HG03175 (cell line): ENCODE measurements at regions not wholly inside any gene's neighbourhood (a gene's known extent, or its start where the extent isn't known, plus 50 kb on each side); places are given as distances from the start of the nearest gene placed in this dataset.

Experiments used
- ATAC-seq: cut with Tn5 transposase; IDR thresholded peaks from one replicate; pipeline ENCODE4 v1.9.1; 2021; ENCODE audit warnings: mild to moderate bottlenecking, moderate library complexity; ENCODE audit not compliant: unreplicated experiment

DNA sequence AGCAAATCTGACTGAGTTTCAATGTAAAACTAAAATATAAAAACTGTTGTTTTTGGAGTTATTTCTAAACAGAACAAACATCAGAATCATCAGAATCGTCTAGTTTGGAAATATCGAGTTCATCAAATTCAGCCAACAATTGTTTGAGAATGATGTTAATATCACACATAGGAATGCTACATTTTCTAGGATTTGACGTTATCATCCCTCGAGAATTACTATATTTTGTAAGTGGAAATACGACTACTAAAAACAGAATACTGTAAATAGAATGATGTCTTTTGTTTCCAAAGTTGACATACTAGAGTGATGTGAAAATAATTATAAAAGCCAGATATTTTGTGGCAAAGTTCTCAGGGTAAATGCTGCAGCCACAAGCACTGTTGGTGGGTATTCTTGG lies 805.9 kb downstream of the TLE1 start:
- no peak for ATAC-seq

- ATAC-seq, result no peak
Observed at GRCh38 chr9:80881940-80882339, 807.4 kb downstream of the TLE1 start.

DNA sequence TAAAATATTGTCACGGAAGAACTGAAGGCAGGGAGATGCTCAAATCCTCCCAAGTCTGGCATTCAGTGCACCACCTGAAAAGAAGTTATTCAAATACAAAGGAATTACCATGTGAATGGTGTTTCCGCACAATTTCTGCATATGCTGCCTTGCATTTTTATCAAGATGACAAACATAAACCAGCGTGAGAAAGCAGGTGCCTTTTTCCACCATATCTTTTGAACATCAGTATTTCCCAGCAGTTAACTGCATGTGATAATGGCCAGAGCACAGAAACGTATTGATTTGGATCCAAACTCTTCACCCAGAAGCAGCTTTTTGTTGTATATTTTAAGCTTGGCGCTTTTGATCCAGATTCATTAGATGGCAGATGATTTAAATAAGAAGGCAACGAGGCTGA lies 808.0 kb downstream of the TLE1 start:
- no peak for ATAC-seq

- no peak for ATAC-seq
Observed at GRCh38 chr9:80878556-80878955, 810.8 kb downstream of the TLE1 start.

- no peak for ATAC-seq
Observed at GRCh38 chr9:80875947-80876346, 813.4 kb downstream of the TLE1 start.

DNA sequence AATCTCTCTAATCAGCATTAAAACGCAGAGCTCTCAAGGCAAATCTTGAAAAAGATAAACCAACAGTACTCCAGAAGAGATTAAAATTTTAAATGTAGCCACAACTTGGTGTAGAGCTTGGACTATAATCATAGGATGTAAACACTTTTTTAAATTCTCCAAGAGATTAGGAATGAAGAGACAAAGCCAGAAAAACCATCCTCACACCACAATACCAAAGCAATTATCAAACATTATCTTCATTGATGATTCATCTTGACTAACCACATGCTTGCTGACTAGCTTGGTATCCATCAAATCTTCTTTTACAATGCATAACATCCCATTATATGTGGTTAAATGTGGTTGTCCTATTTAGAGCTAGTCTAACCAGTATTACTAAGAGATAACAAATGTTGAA lies 815.1 kb downstream of the TLE1 start:
- ATAC-seq, result no peak

GRCh38 chr9:80873861-80874260 lies 815.5 kb downstream of the TLE1 start:
- no peak for ATAC-seq

DNA sequence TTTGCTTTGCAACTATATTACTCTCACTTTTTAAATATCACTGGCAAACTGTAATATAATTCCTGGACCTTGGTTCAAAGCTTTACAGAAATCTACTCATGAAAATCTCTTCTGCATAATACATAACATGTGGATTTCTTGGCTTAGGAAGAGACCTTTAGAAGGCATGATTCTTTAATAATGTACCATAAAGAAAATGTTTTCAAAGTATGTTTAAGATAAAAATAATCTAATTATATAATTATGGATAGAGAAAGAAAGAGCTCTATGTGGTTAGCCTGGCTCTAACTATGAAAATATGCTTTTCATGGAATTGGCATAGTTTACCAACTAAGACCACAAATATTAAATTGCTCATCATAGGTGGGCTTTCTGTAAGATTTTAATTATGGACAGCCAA lies 817.8 kb downstream of the TLE1 start:
- ATAC-seq, result no peak

GRCh38 chr9:80867731-80868130 lies 821.6 kb downstream of the TLE1 start:
- ATAC-seq, result no peak

- no peak for ATAC-seq
Observed at GRCh38 chr9:80866576-80867227, 822.6 kb downstream of the TLE1 start.

GRCh38 chr9:80866121-80866520 lies 823.2 kb downstream of the TLE1 start:
- ATAC-seq, result no peak

GRCh38 chr9:80843028-80843427 lies 846.3 kb downstream of the TLE1 start:
- no peak for ATAC-seq

GRCh38 chr9:80842389-80842788 lies 847.0 kb downstream of the TLE1 start:
- ATAC-seq, result no peak

- no peak for ATAC-seq
Observed at GRCh38 chr9:80841888-80842287, 847.5 kb downstream of the TLE1 start.

- ATAC-seq, result no peak
Observed at GRCh38 chr9:80839821-80840675, 849.3 kb downstream of the TLE1 start.

- ATAC-seq, result no peak
Observed at GRCh38 chr9:80836013-80836412, 853.3 kb downstream of the TLE1 start.

GRCh38 chr9:80831751-80832150 lies 857.6 kb downstream of the TLE1 start:
- no peak for ATAC-seq

- ATAC-seq, result no peak
Observed at GRCh38 chr9:80811656-80812055, 877.7 kb downstream of the TLE1 start.

GRCh38 chr9:80811003-80811402 lies 878.3 kb downstream of the TLE1 start:
- ATAC-seq, result no peak

- ATAC-seq, result no peak
Observed at GRCh38 chr9:80806671-80807070, 882.7 kb downstream of the TLE1 start.

GRCh38 chr9:80804873-80805272 lies 884.5 kb downstream of the TLE1 start:
- ATAC-seq, result no peak
